Liver (tissue), 8 donors: ENCODE measurements at regions not wholly inside any gene's neighbourhood (a gene's known extent, or its start where the extent isn't known, plus 50 kb on each side); places are given as distances from the start of the nearest gene placed in this dataset.

Source experiments
- DNase-seq: peaks from one replicate; pipeline ENCODE4 v3.0.0-alpha.2; 2017; ENCODE audit warnings: low spot score
- H3K27ac ChIP-seq, 2 donors: one replicate each; pipeline ENCODE4 v1.7.0; 2013; ENCODE audit warnings: inconsistent platforms in 2 of 2, low read length in 2 of 2, control low read depth in 1 of 2, low read depth in 1 of 2, mild to moderate bottlenecking in 1 of 2
- H3K27me3 ChIP-seq, 4 donors: one replicate each; pipeline versions ENCODE4 v1.6.1 to v1.7.0; 2013; ENCODE audit warnings: low read length in 3 of 4, inconsistent platforms in 1 of 4, mild to moderate bottlenecking in 1 of 4, moderate library complexity in 1 of 4; ENCODE audit not compliant: control insufficient read depth in 4 of 4, insufficient read depth in 4 of 4
- H3K36me3 ChIP-seq, 4 donors: one replicate each; pipeline versions ENCODE4 v1.6.1 to v1.7.0; 2013; ENCODE audit warnings: low read length in 3 of 4, mild to moderate bottlenecking in 3 of 4, low read depth in 1 of 4, moderate library complexity in 1 of 4; ENCODE audit not compliant: control insufficient read depth in 4 of 4, insufficient read depth in 3 of 4
- H3K4me1 ChIP-seq, 4 donors: one replicate each; pipeline versions ENCODE4 v1.6.1 to v1.7.0; 2013; ENCODE audit warnings: low read length in 3 of 4, mild to moderate bottlenecking in 3 of 4, moderate library complexity in 1 of 4; ENCODE audit not compliant: control insufficient read depth in 4 of 4, insufficient read depth in 4 of 4
- H3K4me3 ChIP-seq, 3 donors: one replicate each; pipeline versions ENCODE4 v1.6.1 to v1.7.0; 2013; ENCODE audit warnings: low read length in 3 of 3, control low read depth in 1 of 3, low read depth in 1 of 3, mild to moderate bottlenecking in 1 of 3
- H3K9ac ChIP-seq, 2 donors: one replicate each; pipeline ENCODE4 v1.7.0; 2013; ENCODE audit warnings: low read length in 2 of 2, mild to moderate bottlenecking in 2 of 2, moderate library complexity in 2 of 2, control low read depth in 1 of 2, low read depth in 1 of 2
- H3K9me3 ChIP-seq, 4 donors: one replicate each; pipeline versions ENCODE4 v1.6.1 to v1.7.0; 2013; ENCODE audit warnings: low read length in 3 of 4; ENCODE audit not compliant: control insufficient read depth in 4 of 4
- ATF3 ChIP-seq: IDR thresholded peaks from 2 replicates; pipeline ENCODE4 v1.6.1; 2016; ENCODE audit warnings: antibody characterized with exemption
- CTCF ChIP-seq: fragments of 150-350 bp; IDR thresholded peaks from 2 replicates; pipeline ENCODE4 v1.5.1; 2017; ENCODE audit warnings: improper control_type of control experiment, low read depth, low read length; ENCODE audit not compliant: missing input control
- EGR1 ChIP-seq, 2 donors: IDR thresholded peaks; 2 replicates each; pipeline ENCODE4 v1.6.1; 2016 to 2018; ENCODE audit warnings: antibody characterized with exemption in 2 of 2, low read depth in 2 of 2
- FOXA1 ChIP-seq: IDR thresholded peaks from 2 replicates; pipeline ENCODE4 v1.6.1; 2016; ENCODE audit warnings: antibody characterized with exemption
- FOXA2 ChIP-seq: IDR thresholded peaks from 2 replicates; pipeline ENCODE4 v1.6.1; 2016; ENCODE audit warnings: antibody characterized with exemption
- GABPA ChIP-seq, 2 donors: IDR thresholded peaks in 1 of 2; conservative IDR thresholded peaks in 1 of 2; 2 replicates each; pipeline ENCODE4 v1.6.1; 2016; ENCODE audit warnings: antibody characterized with exemption in 2 of 2, mild to moderate bottlenecking in 1 of 2, moderate library complexity in 1 of 2
- HNF4A ChIP-seq, 2 donors: conservative IDR thresholded peaks; 2 replicates each; pipeline ENCODE4 v1.6.1; 2016; ENCODE audit warnings: antibody characterized with exemption in 2 of 2, mild to moderate bottlenecking in 2 of 2
- HNF4G ChIP-seq: IDR thresholded peaks from 2 replicates; pipeline ENCODE4 v1.6.1; 2016; ENCODE audit warnings: antibody characterized with exemption
- JUND ChIP-seq, 2 donors: IDR thresholded peaks; 2 replicates each; pipeline ENCODE4 v1.6.1; 2016; ENCODE audit warnings: antibody characterized with exemption in 2 of 2
- NR2F2 ChIP-seq: IDR thresholded peaks from 2 replicates; pipeline ENCODE4 v1.6.1; 2016; ENCODE audit warnings: antibody characterized with exemption
- RAD21 ChIP-seq, 2 donors: IDR thresholded peaks; 2 replicates each; pipeline ENCODE4 v1.6.1; 2016; ENCODE audit warnings: antibody characterized with exemption in 2 of 2, mild to moderate bottlenecking in 2 of 2
- REST ChIP-seq: IDR thresholded peaks from 2 replicates; pipeline ENCODE4 v1.6.1; 2016; ENCODE audit warnings: antibody characterized with exemption, mild to moderate bottlenecking
- RXRA ChIP-seq, 2 donors: IDR thresholded peaks; 2 replicates each; pipeline ENCODE4 v1.6.1; 2017 to 2018; ENCODE audit warnings: antibody characterized with exemption in 2 of 2, mild to moderate bottlenecking in 1 of 2
- SP1 ChIP-seq: IDR thresholded peaks from 2 replicates; pipeline ENCODE4 v1.6.1; 2018; ENCODE audit warnings: antibody characterized with exemption, mild to moderate bottlenecking
- TAF1 ChIP-seq: conservative IDR thresholded peaks from 2 replicates; pipeline ENCODE4 v1.6.1; 2016; ENCODE audit warnings: antibody characterized with exemption, mild to moderate bottlenecking
- YY1 ChIP-seq: IDR thresholded peaks from 2 replicates; pipeline ENCODE4 v1.6.1; 2016; ENCODE audit warnings: antibody characterized with exemption, mild to moderate bottlenecking
- WGBS: extraction: QIAGEN DNeasy Blood & Tissue Kit; methylation state at CpG from one replicate; pipeline ENCODE4 v1.1.7; 2013; 5-methylcytosine and 5-hydroxymethylcytosine counted together
- TF ChIP-seq, protein P1 (sequence below): IDR thresholded peaks from 2 replicates; pipeline ENCODE4 v1.6.1; 2016; ENCODE audit warnings: antibody characterized with exemption
- TF ChIP-seq, protein P2 (sequence below): IDR thresholded peaks from 2 replicates; pipeline ENCODE4 v1.6.1; 2016; ENCODE audit warnings: antibody characterized with exemption
- donor health status: healthy.
- donor health status: healthy.
- donor health status: healthy.
- donor health status: healthy.
- donor health status: healthy.

GRCh38 chr16:80065541-80065940 lies 465.0 kb upstream of the MAF start:
- H3K36me3 ChIP-seq = no peaks in the 10 kb centered on the region
- TF ChIP-seq FOXA2 (no peak), NR2F2 (no peak), FOXA1 (no peak), JUND (IDR thresholded peaks at IDR 0.05) (no peak), YY1 (no peak), RXRA (IDR thresholded peaks at IDR 0.05) (no peak), HNF4A (conservative IDR thresholded peaks at IDR 0.05) (no peak), REST (no peak), HNF4G (no peak), EGR1 (IDR thresholded peaks at IDR 0.05; ENCODE audit: low read depth in 2 of 2) (no peak), CTCF (no peak), ATF3 (no peak), GABPA (IDR thresholded peaks at IDR 0.05 in 1 of 2, conservative IDR thresholded peaks at IDR 0.05 in 1 of 2) (no peak), TAF1 (no peak), SP1 (no peak), RAD21 (IDR thresholded peaks at IDR 0.05) (no peak)
- TF ChIP-seq, protein P1, sequence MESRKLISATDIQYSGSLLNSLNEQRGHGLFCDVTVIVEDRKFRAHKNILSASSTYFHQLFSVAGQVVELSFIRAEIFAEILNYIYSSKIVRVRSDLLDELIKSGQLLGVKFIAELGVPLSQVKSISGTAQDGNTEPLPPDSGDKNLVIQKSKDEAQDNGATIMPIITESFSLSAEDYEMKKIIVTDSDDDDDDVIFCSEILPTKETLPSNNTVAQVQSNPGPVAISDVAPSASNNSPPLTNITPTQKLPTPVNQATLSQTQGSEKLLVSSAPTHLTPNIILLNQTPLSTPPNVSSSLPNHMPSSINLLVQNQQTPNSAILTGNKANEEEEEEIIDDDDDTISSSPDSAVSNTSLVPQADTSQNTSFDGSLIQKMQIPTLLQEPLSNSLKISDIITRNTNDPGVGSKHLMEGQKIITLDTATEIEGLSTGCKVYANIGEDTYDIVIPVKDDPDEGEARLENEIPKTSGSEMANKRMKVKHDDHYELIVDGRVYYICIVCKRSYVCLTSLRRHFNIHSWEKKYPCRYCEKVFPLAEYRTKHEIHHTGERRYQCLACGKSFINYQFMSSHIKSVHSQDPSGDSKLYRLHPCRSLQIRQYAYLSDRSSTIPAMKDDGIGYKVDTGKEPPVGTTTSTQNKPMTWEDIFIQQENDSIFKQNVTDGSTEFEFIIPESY = no peak
- TF ChIP-seq, protein P2, sequence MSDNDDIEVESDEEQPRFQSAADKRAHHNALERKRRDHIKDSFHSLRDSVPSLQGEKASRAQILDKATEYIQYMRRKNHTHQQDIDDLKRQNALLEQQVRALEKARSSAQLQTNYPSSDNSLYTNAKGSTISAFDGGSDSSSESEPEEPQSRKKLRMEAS = no peak
- no peak overlapping the region for H3K27ac ChIP-seq
- H3K4me3 ChIP-seq = no peak overlapping the region
- H3K9me3 ChIP-seq = no peaks in the 10 kb centered on the region
- H3K4me1 ChIP-seq = no peaks in the 10 kb centered on the region
- WGBS = 71% methylated on average over 3 of the region's 3 CpGs
- no peak overlapping the region for H3K9ac ChIP-seq
- no peak for DNase-seq
- no peaks in the 10 kb centered on the region for H3K27me3 ChIP-seq

GRCh38 chr16:80063713-80064069 lies 463.2 kb upstream of the MAF start:
- no peaks in the 10 kb centered on the region for H3K9me3 ChIP-seq
- no peak overlapping the region for H3K9ac ChIP-seq
- no peak overlapping the region for H3K4me3 ChIP-seq
- no peaks in the 10 kb centered on the region for H3K36me3 ChIP-seq
- WGBS = 68% methylated on average over 4 of the region's 4 CpGs
- no peaks in the 10 kb centered on the region for H3K27me3 ChIP-seq
- DNase-seq = no peak
- H3K4me1 ChIP-seq = no peaks in the 10 kb centered on the region
- H3K27ac ChIP-seq = no peak overlapping the region
- TF ChIP-seq HNF4G (no peak), YY1 (no peak)
- TF ChIP-seq, protein P1 = no peak
